A673 (cell line): ENCODE measurements at regions not wholly inside any gene's neighbourhood (a gene's known extent, or its start where the extent isn't known, plus 50 kb on each side); places are given as distances from the start of the nearest gene placed in this dataset.

Experiments
- BruUV-seq: library from RNA; stranded (reverse); fragments of 400-500 nt; replicated peaks from 2 replicates; lab custom pipeline; 2021; lab: Mats Ljungman, UMichigan
- CTCF ChIA-PET: fragments of 300-600 bp; sonication (Branson Sonifier 250); formaldehyde crosslinking; loops from one replicate; lab custom pipeline; 2022; ENCODE audit warnings: antibody characterized with exemption; lab: Charles Lee
- POLR2A ChIA-PET: fragments of 300-600 bp; sonication (Branson Sonifier 250); formaldehyde crosslinking; loops from one replicate; lab custom pipeline; 2022; ENCODE audit warnings: antibody characterized with exemption; ENCODE audit not compliant: low non-redundant PET; lab: Charles Lee
- DNase-seq: peaks from one replicate; pipeline ENCODE4 v3.0.0-alpha.2; 2015; ENCODE audit warnings: low spot score
- H3K27ac ChIP-seq: fragments of 200-600 bp; sonication (generic); 2 replicates; pipeline ENCODE4 v1.5.1; 2016; ENCODE audit warnings: mixed run types, low read depth, mild to moderate bottlenecking, mixed read lengths, antibody characterized with exemption, low read length; ENCODE audit not compliant: poor library complexity, severe bottlenecking
- H3K27me3 ChIP-seq: fragments of 200-600 bp; sonication (generic); replicated peaks from 2 replicates; pipeline ENCODE4 v1.6.1; 2017; ENCODE audit warnings: mixed run types, low read depth, mild to moderate bottlenecking, mixed read lengths, antibody characterized with exemption, low read length; ENCODE audit not compliant: insufficient read depth, poor library complexity
- H3K36me3 ChIP-seq: fragments of 200-600 bp; sonication (generic); 2 replicates; pipeline ENCODE4 v1.6.1; 2016; ENCODE audit warnings: mixed run types, mild to moderate bottlenecking, mixed read lengths, antibody characterized with exemption, low read length; ENCODE audit not compliant: insufficient read depth, poor library complexity, severe bottlenecking
- H3K4me1 ChIP-seq: fragments of 200-600 bp; sonication (generic); 2 replicates; pipeline ENCODE4 v1.6.1; 2017; ENCODE audit warnings: mixed run types, mild to moderate bottlenecking, mixed read lengths, antibody characterized with exemption, low read length; ENCODE audit not compliant: insufficient read depth, poor library complexity, severe bottlenecking
- H3K4me3 ChIP-seq: fragments of 200-600 bp; sonication (generic); 2 replicates; pipeline ENCODE4 v1.5.1; 2016; ENCODE audit warnings: low read depth, mixed run types, mild to moderate bottlenecking, mixed read lengths, low read length; ENCODE audit not compliant: poor library complexity, severe bottlenecking
- H3K9me3 ChIP-seq: fragments of 200-600 bp; sonication (generic); 2 replicates; pipeline ENCODE4 v1.6.1; 2016; ENCODE audit warnings: mixed run types, low read depth, mild to moderate bottlenecking, mixed read lengths, antibody characterized with exemption, low read length; ENCODE audit not compliant: poor library complexity, severe bottlenecking
- EZH2 ChIP-seq: fragments of 200-600 bp; sonication (generic); IDR thresholded peaks from 2 replicates; pipeline ENCODE4 v1.6.1; 2017; ENCODE audit warnings: borderline replicate concordance, low read depth, mild to moderate bottlenecking, mixed read lengths, antibody characterized with exemption, low read length; ENCODE audit not compliant: poor library complexity, severe bottlenecking
- intact Hi-C: fragments of 100-400 bp; cut with micrococcal nuclease; formaldehyde crosslinking; loops from one replicate; pipeline ENCODE4 v1.10.0; 2022; ENCODE audit not compliant: unreplicated experiment
- TF ChIP-seq, protein P1 (sequence below): fragments of 300-800, 200-600 bp; sonication (generic); conservative IDR thresholded peaks from 2 replicates; pipeline ENCODE4 v1.5.1; 2017; ENCODE audit warnings: low read depth, mild to moderate bottlenecking, antibody characterized with exemption, low read length, moderate library complexity, mixed read lengths

DNA sequence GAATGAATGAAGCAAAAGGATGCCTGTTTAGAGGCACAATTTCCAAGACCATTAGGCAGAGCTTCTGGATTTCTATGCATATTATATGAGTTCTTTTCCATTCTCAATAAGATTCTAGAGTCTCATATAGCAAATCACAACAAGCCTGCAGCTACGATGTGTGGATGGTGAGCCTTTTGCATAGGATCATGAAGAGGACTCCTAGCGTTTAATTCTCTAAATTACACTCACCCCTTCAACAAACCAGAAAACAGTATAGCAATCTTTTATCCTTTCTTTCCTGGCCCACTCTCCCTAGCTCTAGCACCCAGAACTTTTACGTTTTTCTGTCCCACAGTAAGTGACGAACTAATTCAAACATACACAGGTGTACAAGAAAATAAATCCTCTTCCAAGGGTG, 293.1 kb upstream of the KLHL29 start:
- H3K4me3 ChIP-seq: no peak overlapping the region
- ChIA-PET CTCF (no interaction called here), POLR2A (no interaction called here)
- BruUV-seq: no TSS peak
- no peak for DNase-seq
- intact Hi-C loops: no loop called here
- H3K9me3 ChIP-seq: no peaks in the 10 kb centered on the region
- H3K27ac ChIP-seq: no peak overlapping the region
- no peaks in the 10 kb centered on the region for H3K27me3 ChIP-seq
- no peaks in the 10 kb centered on the region for H3K4me1 ChIP-seq
- H3K36me3 ChIP-seq: no peaks in the 10 kb centered on the region
- TF ChIP-seq EZH2: no peak
- TF ChIP-seq, protein P1, sequence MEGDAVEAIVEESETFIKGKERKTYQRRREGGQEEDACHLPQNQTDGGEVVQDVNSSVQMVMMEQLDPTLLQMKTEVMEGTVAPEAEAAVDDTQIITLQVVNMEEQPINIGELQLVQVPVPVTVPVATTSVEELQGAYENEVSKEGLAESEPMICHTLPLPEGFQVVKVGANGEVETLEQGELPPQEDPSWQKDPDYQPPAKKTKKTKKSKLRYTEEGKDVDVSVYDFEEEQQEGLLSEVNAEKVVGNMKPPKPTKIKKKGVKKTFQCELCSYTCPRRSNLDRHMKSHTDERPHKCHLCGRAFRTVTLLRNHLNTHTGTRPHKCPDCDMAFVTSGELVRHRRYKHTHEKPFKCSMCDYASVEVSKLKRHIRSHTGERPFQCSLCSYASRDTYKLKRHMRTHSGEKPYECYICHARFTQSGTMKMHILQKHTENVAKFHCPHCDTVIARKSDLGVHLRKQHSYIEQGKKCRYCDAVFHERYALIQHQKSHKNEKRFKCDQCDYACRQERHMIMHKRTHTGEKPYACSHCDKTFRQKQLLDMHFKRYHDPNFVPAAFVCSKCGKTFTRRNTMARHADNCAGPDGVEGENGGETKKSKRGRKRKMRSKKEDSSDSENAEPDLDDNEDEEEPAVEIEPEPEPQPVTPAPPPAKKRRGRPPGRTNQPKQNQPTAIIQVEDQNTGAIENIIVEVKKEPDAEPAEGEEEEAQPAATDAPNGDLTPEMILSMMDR: no peak

- Histone ChIP-seq H3K9me3 (no peaks in the 10 kb centered on the region), H3K4me3 (no peak overlapping the region), H3K4me1 (no peaks in the 10 kb centered on the region), H3K27ac (no peak overlapping the region), H3K36me3 (no peaks in the 10 kb centered on the region), H3K27me3 (peaks cover 2% of the 10 kb centered on the region)
- intact Hi-C loops: no loop called here
- BruUV-seq: no TSS peak
- ChIA-PET CTCF (no interaction called here), POLR2A (no interaction called here)
- peak; percentile 39 for DNase-seq
- TF ChIP-seq, protein P1: no peak
- no peak for TF ChIP-seq EZH2
These were observed 292.1 kb upstream of the KLHL29 start for GRCh38 chr2:23092831-23093230.

GRCh38 chr2:23093513-23093912, 291.5 kb upstream of the KLHL29 start:
- no peak for TF ChIP-seq EZH2
- TF ChIP-seq, protein P1: no peak

More at GRCh38 chr2:23093513-23093912, 291.5 kb upstream of the KLHL29 start:
- Histone ChIP-seq H3K4me3 (no peak overlapping the region), H3K27ac (no peak overlapping the region), H3K9me3 (no peaks in the 10 kb centered on the region), H3K27me3 (peaks cover 8% of the 10 kb centered on the region), H3K4me1 (no peaks in the 10 kb centered on the region), H3K36me3 (no peaks in the 10 kb centered on the region)
- CTCF ChIA-PET: no interaction called here
- no TSS peak for BruUV-seq
- intact Hi-C loops: no loop called here
- POLR2A ChIA-PET: no interaction called here
- no peak for DNase-seq
